Activated T-helper 1 cell treated with anti-CD3 and anti-CD28 coated beads, Interleukin-12 subunit alpha, Interleukin-12 subunit beta, Interleukin-2, Interleukin-4 antibody, amounts not matched to agents 30 ng/mL and 10 ng/mL and 1 ng/mL, durations not matched to agents 14 hours and 24 hours and 36 hours (primary cell): ENCODE measurements at regions not wholly inside any gene's neighbourhood (a gene's known extent, or its start where the extent isn't known, plus 50 kb on each side); places are given as distances from the start of the nearest gene placed in this dataset.
"Not testable (repeated sequence)": the region's sequence is repeated elsewhere in the genome, so short reads cannot be mapped to it uniquely, and the experiment has no call there.

Experiments used
- DNase-seq: peaks from one replicate; pipeline ENCODE4 v3.0.0; 2021; ENCODE audit warnings: low spot score
- H3K27ac Mint-ChIP-seq: one replicate; pipeline ENCODE4 v1.8.0; 2021; ENCODE audit warnings: mild to moderate bottlenecking, mixed read lengths
- H3K27me3 Mint-ChIP-seq: one replicate; pipeline ENCODE4 v1.8.0; 2022; ENCODE audit warnings: mild to moderate bottlenecking, moderate library complexity, mixed read lengths; ENCODE audit not compliant: insufficient read depth
- H3K36me3 Mint-ChIP-seq: one replicate; pipeline ENCODE4 v1.8.0; 2021; ENCODE audit warnings: low read depth, mixed read lengths
- H3K4me1 Mint-ChIP-seq: one replicate; pipeline ENCODE4 v1.8.0; 2021; ENCODE audit warnings: low read depth, mixed read lengths
- H3K4me3 Mint-ChIP-seq: one replicate; pipeline ENCODE4 v1.8.0; 2021; ENCODE audit warnings: mild to moderate bottlenecking, moderate library complexity, mixed read lengths
- H3K9me3 Mint-ChIP-seq: one replicate; pipeline ENCODE4 v1.8.0; 2021; ENCODE audit warnings: mixed read lengths
- intact Hi-C: fragments of 100-400 bp; cut with micrococcal nuclease; formaldehyde crosslinking; loops from one replicate; pipeline ENCODE4 v1.15.1; 2024

- Mint-ChIP-seq H3K9me3 (no peaks in the 10 kb centered on the region), H3K36me3 (no peaks in the 10 kb centered on the region), H3K4me1 (no peaks in the 10 kb centered on the region), H3K27ac (no peak overlapping the region), H3K4me3 (no peak overlapping the region), H3K27me3 (no peaks in the 10 kb centered on the region)
- intact Hi-C loops: no loop called here
- DNase-seq: no peak
These were observed 227.3 kb upstream of the GIMD1 start for GRCh38 chr4:106595906-106596305.

GRCh38 chr4:106594291-106594952 is 225.8 kb upstream of the GIMD1 start:
- no peaks in the 10 kb centered on the region for H3K9me3 Mint-ChIP-seq
- no peak for DNase-seq
- H3K4me3 Mint-ChIP-seq: no peak overlapping the region
- no peaks in the 10 kb centered on the region for H3K36me3 Mint-ChIP-seq
- no peak overlapping the region for H3K27ac Mint-ChIP-seq
- intact Hi-C loops: no loop called here
- H3K4me1 Mint-ChIP-seq: no peaks in the 10 kb centered on the region
- no peaks in the 10 kb centered on the region for H3K27me3 Mint-ChIP-seq

GRCh38 chr4:106588891-106589290 is 220.3 kb upstream of the GIMD1 start:
- Mint-ChIP-seq H3K4me3 (no peak overlapping the region), H3K27me3 (no peaks in the 10 kb centered on the region), H3K27ac (no peak overlapping the region), H3K4me1 (no peaks in the 10 kb centered on the region), H3K36me3 (no peaks in the 10 kb centered on the region), H3K9me3 (no peaks in the 10 kb centered on the region)
- intact Hi-C loops: no loop called here
- no peak for DNase-seq

- Mint-ChIP-seq H3K27me3 (no peaks in the 10 kb centered on the region), H3K36me3 (no peaks in the 10 kb centered on the region), H3K9me3 (no peaks in the 10 kb centered on the region), H3K4me1 (no peaks in the 10 kb centered on the region), H3K27ac (no peak overlapping the region), H3K4me3 (no peak overlapping the region)
- DNase-seq: no peak
- intact Hi-C loops: no loop called here
These were observed 219.0 kb upstream of the GIMD1 start for GRCh38 chr4:106587558-106587957.

GRCh38 chr4:106585915-106586349 is 217.4 kb upstream of the GIMD1 start:
- no peak for DNase-seq
- Mint-ChIP-seq H3K36me3 (no peaks in the 10 kb centered on the region), H3K27ac (no peak overlapping the region), H3K9me3 (no peaks in the 10 kb centered on the region), H3K4me1 (no peaks in the 10 kb centered on the region), H3K27me3 (no peaks in the 10 kb centered on the region), H3K4me3 (no peak overlapping the region)
- intact Hi-C loops: no loop called here

GRCh38 chr4:106584337-106584989 is 215.9 kb upstream of the GIMD1 start:
- H3K27me3 Mint-ChIP-seq: no peaks in the 10 kb centered on the region
- H3K36me3 Mint-ChIP-seq: no peaks in the 10 kb centered on the region
- H3K27ac Mint-ChIP-seq: no peak overlapping the region
- no peaks in the 10 kb centered on the region for H3K9me3 Mint-ChIP-seq
- intact Hi-C loops: no loop called here
- no peak overlapping the region for H3K4me3 Mint-ChIP-seq
- H3K4me1 Mint-ChIP-seq: no peaks in the 10 kb centered on the region
- no peak for DNase-seq

- no peaks in the 10 kb centered on the region for H3K4me1 Mint-ChIP-seq
- no peaks in the 10 kb centered on the region for H3K27me3 Mint-ChIP-seq
- H3K36me3 Mint-ChIP-seq: no peaks in the 10 kb centered on the region
- intact Hi-C loops: no loop called here
- H3K9me3 Mint-ChIP-seq: no peaks in the 10 kb centered on the region
- no peak overlapping the region for H3K4me3 Mint-ChIP-seq
- DNase-seq: no peak
- no peak overlapping the region for H3K27ac Mint-ChIP-seq
These were observed 215.0 kb upstream of the GIMD1 start for GRCh38 chr4:106583567-106583966.

- no peaks in the 10 kb centered on the region for H3K27me3 Mint-ChIP-seq
- no peak overlapping the region for H3K4me3 Mint-ChIP-seq
- no peaks in the 10 kb centered on the region for H3K9me3 Mint-ChIP-seq
- no peaks in the 10 kb centered on the region for H3K36me3 Mint-ChIP-seq
- intact Hi-C loops: no loop called here
- H3K4me1 Mint-ChIP-seq: no peaks in the 10 kb centered on the region
- H3K27ac Mint-ChIP-seq: no peak overlapping the region
- no peak for DNase-seq
These were observed 214.5 kb upstream of the GIMD1 start for GRCh38 chr4:106583108-106583507.

GRCh38 chr4:106582103-106582502 is 213.5 kb upstream of the GIMD1 start:
- Mint-ChIP-seq H3K27me3 (no peaks in the 10 kb centered on the region), H3K36me3 (no peaks in the 10 kb centered on the region), H3K4me1 (no peaks in the 10 kb centered on the region), H3K9me3 (no peaks in the 10 kb centered on the region), H3K4me3 (no peak overlapping the region), H3K27ac (no peak overlapping the region)
- intact Hi-C loops: no loop called here
- DNase-seq: no peak

- intact Hi-C loops: no loop called here
- no peak for DNase-seq
- H3K9me3 Mint-ChIP-seq: no peaks in the 10 kb centered on the region
- H3K4me1 Mint-ChIP-seq: no peaks in the 10 kb centered on the region
- no peaks in the 10 kb centered on the region for H3K27me3 Mint-ChIP-seq
- H3K27ac Mint-ChIP-seq: no peak overlapping the region
- no peak overlapping the region for H3K4me3 Mint-ChIP-seq
- H3K36me3 Mint-ChIP-seq: no peaks in the 10 kb centered on the region
These were observed 210.7 kb upstream of the GIMD1 start for GRCh38 chr4:106579236-106579635.

- no peak overlapping the region for H3K27ac Mint-ChIP-seq
- intact Hi-C loops: no loop called here
- no peaks in the 10 kb centered on the region for H3K36me3 Mint-ChIP-seq
- no peaks in the 10 kb centered on the region for H3K4me1 Mint-ChIP-seq
- H3K4me3 Mint-ChIP-seq: no peak overlapping the region
- H3K27me3 Mint-ChIP-seq: no peaks in the 10 kb centered on the region
- no peak for DNase-seq
- H3K9me3 Mint-ChIP-seq: peaks cover 5% of the 10 kb centered on the region
These were observed 200.8 kb upstream of the GIMD1 start for GRCh38 chr4:106569146-106570031.

GRCh38 chr4:106565727-106566126 is 197.1 kb upstream of the GIMD1 start:
- Mint-ChIP-seq H3K27ac (no peak overlapping the region), H3K4me3 (no peak overlapping the region), H3K4me1 (no peaks in the 10 kb centered on the region), H3K9me3 (peaks cover 9% of the 10 kb centered on the region), H3K27me3 (no peaks in the 10 kb centered on the region), H3K36me3 (no peaks in the 10 kb centered on the region)
- no peak for DNase-seq
- intact Hi-C loops: no loop called here

- H3K4me3 Mint-ChIP-seq, H3K27me3 Mint-ChIP-seq, intact Hi-C loops, DNase-seq, H3K27ac Mint-ChIP-seq, H3K36me3 Mint-ChIP-seq, H3K4me1 Mint-ChIP-seq: not testable (repeated sequence)
- H3K9me3 Mint-ChIP-seq: peaks cover 12% of the 10 kb centered on the region
These were observed 195.1 kb upstream of the GIMD1 start for GRCh38 chr4:106563637-106564036.
